ENCODE measurements at regions not wholly inside any gene's neighbourhood (a gene's known extent, or its start where the extent isn't known, plus 50 kb on each side); places are given as distances from the start of the nearest gene placed in this dataset.

- Histone ChIP-seq H3K4me3 (no peak overlapping the region), H3K27me3 (ENCODE audit: control insufficient read depth in 3 of 3, insufficient read depth in 3 of 3, low read length in 2 of 3) (no peaks in the 10 kb centered on the region), H3K9me3 (ENCODE audit: control insufficient read depth in 4 of 4, insufficient read depth in 3 of 4, low read length in 3 of 4) (no peaks in the 10 kb centered on the region), H3K36me3 (ENCODE audit: control insufficient read depth in 4 of 4, insufficient read depth in 4 of 4, low read length in 4 of 4) (no peaks in the 10 kb centered on the region), H3K4me1 (ENCODE audit: control insufficient read depth in 5 of 5, insufficient read depth in 5 of 5, low read length in 5 of 5) (no peaks in the 10 kb centered on the region), H3K9ac (ENCODE audit: insufficient read depth in 1 of 2, low read length in 2 of 2) (no peak overlapping the region), H3K27ac (ENCODE audit: low read depth in 1 of 2, low read length in 1 of 2) (no peak overlapping the region)
- DNase-seq: no peak
- no peak for ATAC-seq (ENCODE audit: insufficient read depth, low FRiP score)
- WGBS, 2 donors: 86 to 90% methylated on average over 1 of the region's 1 CpG
- TF ChIP-seq CTCF (IDR thresholded peaks at IDR 0.05; ENCODE audit: control extremely low read depth, extremely low read depth): no peak
These were observed 88.7 kb upstream of the BMP5 start for GRCh38 chr6:55964136-55964535.

- no peak overlapping the region for H3K4me3 ChIP-seq
- DNase-seq (peak in 1 of 3 donors; percentile 38), ATAC-seq (ENCODE audit: insufficient read depth, low FRiP score) (no peak)
- no peaks in the 10 kb centered on the region for H3K9me3 ChIP-seq (ENCODE audit: control insufficient read depth in 4 of 4, insufficient read depth in 3 of 4, low read length in 3 of 4)
- no peak overlapping the region for H3K9ac ChIP-seq (ENCODE audit: insufficient read depth in 1 of 2, low read length in 2 of 2)
- H3K36me3 ChIP-seq (ENCODE audit: control insufficient read depth in 4 of 4, insufficient read depth in 4 of 4, low read length in 4 of 4): no peaks in the 10 kb centered on the region
- no peak overlapping the region for H3K27ac ChIP-seq (ENCODE audit: low read depth in 1 of 2, low read length in 1 of 2)
- no peak for TF ChIP-seq CTCF (IDR thresholded peaks at IDR 0.05; ENCODE audit: control extremely low read depth, extremely low read depth)
- WGBS, 2 donors: 48 to 69% methylated on average over 3 of the region's 3 CpGs
- H3K27me3 ChIP-seq (ENCODE audit: control insufficient read depth in 3 of 3, insufficient read depth in 3 of 3, low read length in 2 of 3): no peaks in the 10 kb centered on the region
- no peaks in the 10 kb centered on the region for H3K4me1 ChIP-seq (ENCODE audit: control insufficient read depth in 5 of 5, insufficient read depth in 5 of 5, low read length in 5 of 5)
These were observed 87.9 kb upstream of the BMP5 start for GRCh38 chr6:55963301-55963700.

GRCh38 chr6:55960344-55960743 lies 85.0 kb upstream of the BMP5 start:
- Histone ChIP-seq H3K27ac (ENCODE audit: low read depth in 1 of 2, low read length in 1 of 2) (no peak overlapping the region), H3K9ac (ENCODE audit: insufficient read depth in 1 of 2, low read length in 2 of 2) (no peak overlapping the region), H3K4me3 (no peak overlapping the region), H3K9me3 (ENCODE audit: control insufficient read depth in 4 of 4, insufficient read depth in 3 of 4, low read length in 3 of 4) (no peaks in the 10 kb centered on the region), H3K27me3 (ENCODE audit: control insufficient read depth in 3 of 3, insufficient read depth in 3 of 3, low read length in 2 of 3) (no peaks in the 10 kb centered on the region), H3K4me1 (ENCODE audit: control insufficient read depth in 5 of 5, insufficient read depth in 5 of 5, low read length in 5 of 5) (peaks cover 0 to 5% (median 0%) of the 10 kb centered on the region in 5 donors), H3K36me3 (ENCODE audit: control insufficient read depth in 4 of 4, insufficient read depth in 4 of 4, low read length in 4 of 4) (no peaks in the 10 kb centered on the region)
- no peak for DNase-seq
- no peak for ATAC-seq (ENCODE audit: insufficient read depth, low FRiP score)
- TF ChIP-seq CTCF (IDR thresholded peaks at IDR 0.05; ENCODE audit: control extremely low read depth, extremely low read depth): no peak
- WGBS, 2 donors: 87 to 90% methylated on average over 3 of the region's 3 CpGs

- Histone ChIP-seq H3K9ac (ENCODE audit: insufficient read depth in 1 of 2, low read length in 2 of 2) (no peak overlapping the region), H3K4me1 (ENCODE audit: control insufficient read depth in 5 of 5, insufficient read depth in 5 of 5, low read length in 5 of 5) (peaks cover 0 to 5% (median 0%) of the 10 kb centered on the region in 5 donors), H3K27me3 (ENCODE audit: control insufficient read depth in 3 of 3, insufficient read depth in 3 of 3, low read length in 2 of 3) (no peaks in the 10 kb centered on the region), H3K36me3 (ENCODE audit: control insufficient read depth in 4 of 4, insufficient read depth in 4 of 4, low read length in 4 of 4) (no peaks in the 10 kb centered on the region), H3K9me3 (ENCODE audit: control insufficient read depth in 4 of 4, insufficient read depth in 3 of 4, low read length in 3 of 4) (no peaks in the 10 kb centered on the region), H3K4me3 (no peak overlapping the region), H3K27ac (ENCODE audit: low read depth in 1 of 2, low read length in 1 of 2) (no peak overlapping the region)
- no peak for ATAC-seq (ENCODE audit: insufficient read depth, low FRiP score)
- no peak for DNase-seq
- WGBS, 2 donors: 91 to 93% methylated on average over 1 of the region's 1 CpG
- TF ChIP-seq CTCF (IDR thresholded peaks at IDR 0.05; ENCODE audit: control extremely low read depth, extremely low read depth): no peak
These were observed 83.4 kb upstream of the BMP5 start for GRCh38 chr6:55958790-55959189.

Measured in lung (tissue), 11 donors.